ENCODE measurements at regions not wholly inside any gene's neighbourhood (a gene's known extent, or its start where the extent isn't known, plus 50 kb on each side); places are given as distances from the start of the nearest gene placed in this dataset.

- TF ChIP-seq CTCF (IDR thresholded peaks at IDR 0.05; ENCODE audit: insufficient read depth, low read depth, low read length), result no peak
- no peak overlapping the region for H3K4me3 ChIP-seq (ENCODE audit: low read depth, low read length)
- DNase-seq (ENCODE audit: low read depth), result no peak
These were observed 119.3 kb upstream of the SHH start for GRCh38 chr7:155931396-155932085.

DNA sequence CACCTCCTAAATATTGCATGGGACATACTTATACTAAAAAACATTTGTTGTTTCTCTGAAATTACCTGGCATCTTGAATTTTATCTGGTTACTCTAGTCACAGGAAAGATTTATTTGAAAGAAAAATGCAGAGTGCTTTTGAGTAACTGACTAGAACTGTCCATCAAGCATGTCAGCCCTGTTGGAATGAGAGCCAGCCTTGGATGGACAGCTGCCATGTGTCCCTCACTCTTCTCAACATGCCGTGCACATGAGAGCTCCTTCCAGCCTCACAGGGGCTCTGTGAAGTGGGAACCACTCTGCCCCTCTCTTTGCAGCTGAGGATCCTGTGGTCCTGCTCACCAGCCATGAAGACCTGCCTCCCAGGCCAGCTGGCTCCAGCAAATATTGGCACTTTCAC is 118.3 kb upstream of the SHH start:
- H3K4me3 ChIP-seq (ENCODE audit: low read depth, low read length), result no peak overlapping the region
- no peak for DNase-seq (ENCODE audit: low read depth)
- no peak for TF ChIP-seq CTCF (IDR thresholded peaks at IDR 0.05; ENCODE audit: insufficient read depth, low read depth, low read length)

DNA sequence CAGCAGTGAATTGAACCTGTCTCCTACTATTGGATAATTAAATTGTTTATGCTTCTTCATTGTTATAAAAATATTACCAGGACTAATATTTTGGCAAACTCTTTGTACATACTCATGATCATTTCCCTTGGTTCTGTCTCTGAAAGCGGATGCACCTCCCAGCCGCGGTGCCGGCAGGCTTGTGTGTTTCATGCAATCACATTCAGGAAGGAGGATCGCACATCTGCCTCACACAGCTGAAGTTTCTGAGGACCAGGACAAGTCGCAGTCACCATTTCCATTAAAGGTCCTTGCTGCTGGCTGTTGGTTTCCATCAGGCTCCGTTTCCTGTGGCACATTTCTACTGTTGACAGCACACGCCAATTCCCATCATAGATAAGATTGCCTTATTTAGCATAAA is 117.8 kb upstream of the SHH start:
- TF ChIP-seq CTCF (IDR thresholded peaks at IDR 0.05; ENCODE audit: insufficient read depth, low read depth, low read length), result no peak
- no peak overlapping the region for H3K4me3 ChIP-seq (ENCODE audit: low read depth, low read length)
- DNase-seq (ENCODE audit: low read depth), result no peak

DNA sequence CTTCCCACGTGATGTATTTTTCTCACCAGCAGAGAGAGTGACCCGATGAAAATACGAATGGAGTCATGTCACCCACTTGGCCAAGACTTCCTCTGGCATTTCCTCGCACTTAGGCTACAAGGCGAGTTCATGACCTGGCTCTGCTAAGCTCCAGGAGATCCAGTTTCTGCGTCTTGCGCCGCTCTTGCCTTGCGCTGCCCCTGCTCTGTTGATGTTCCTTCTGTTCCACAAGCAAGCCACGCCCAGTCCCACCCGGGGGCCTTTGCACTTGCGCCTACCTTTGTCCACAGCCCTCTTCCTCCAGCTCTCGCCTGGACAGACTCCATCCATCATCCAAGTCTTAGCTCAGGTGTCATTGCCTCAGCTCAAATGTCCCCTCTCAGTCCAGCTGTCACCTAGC is 116.3 kb upstream of the SHH start:
- DNase-seq (ENCODE audit: low read depth), result no peak
- no peak overlapping the region for H3K4me3 ChIP-seq (ENCODE audit: low read depth, low read length)
- no peak for TF ChIP-seq CTCF (IDR thresholded peaks at IDR 0.05; ENCODE audit: insufficient read depth, low read depth, low read length)

DNA sequence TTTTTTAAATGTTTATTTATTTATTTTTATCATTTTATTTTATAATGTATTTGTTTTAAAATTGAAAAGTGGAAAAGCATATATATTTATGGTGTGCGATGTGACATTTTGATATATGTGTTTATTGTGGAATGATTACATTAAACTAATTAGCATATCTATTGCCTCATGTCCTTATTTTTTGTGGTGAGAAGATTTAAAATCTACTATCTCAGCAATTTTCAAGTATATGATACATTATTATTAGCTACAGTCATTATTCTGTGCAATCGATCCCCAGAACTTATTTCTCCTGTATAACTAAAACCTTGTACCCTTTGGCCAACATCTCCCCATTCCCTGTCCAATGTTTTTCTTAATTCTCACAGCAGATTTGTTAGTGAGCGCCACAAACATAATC is 115.6 kb upstream of the SHH start:
- no peak for DNase-seq (ENCODE audit: low read depth)
- H3K4me3 ChIP-seq (ENCODE audit: low read depth, low read length), result no peak overlapping the region

DNA sequence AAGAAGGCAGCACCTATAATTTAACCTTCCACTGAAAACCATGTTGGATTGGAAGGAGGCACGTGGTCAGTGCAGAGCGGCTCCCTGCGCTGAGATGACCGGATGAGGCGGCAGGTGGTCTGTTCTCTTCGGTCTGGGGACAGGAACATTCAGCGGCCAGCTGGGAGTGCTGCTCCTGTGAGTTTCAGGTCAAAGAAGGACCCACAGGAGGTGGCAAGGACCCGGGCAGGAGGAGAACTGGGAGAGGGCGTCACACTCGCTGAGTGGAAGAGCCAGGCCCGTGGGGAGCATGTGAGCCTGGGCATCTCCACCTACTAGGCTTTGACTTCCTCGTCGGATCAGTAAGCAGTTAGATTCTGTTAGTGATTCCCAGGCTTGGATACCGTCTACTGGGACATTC is 113.4 kb upstream of the SHH start:
- H3K4me3 ChIP-seq (ENCODE audit: low read depth, low read length), result no peak overlapping the region
- no peak for TF ChIP-seq CTCF (IDR thresholded peaks at IDR 0.05; ENCODE audit: insufficient read depth, low read depth, low read length)
- no peak for DNase-seq (ENCODE audit: low read depth)

More for the DNA sequence above, 115.6 kb upstream of the SHH start:
- no peak for TF ChIP-seq CTCF (IDR thresholded peaks at IDR 0.05; ENCODE audit: insufficient read depth, low read depth, low read length)
